Choroid plexus epithelial cell (primary cell): ENCODE measurements at regions not wholly inside any gene's neighbourhood (a gene's known extent, or its start where the extent isn't known, plus 50 kb on each side); places are given as distances from the start of the nearest gene placed in this dataset.

Experiments used
- DNase-seq: peaks from one replicate; pipeline ENCODE4 v3.0.0-alpha.2; 2010; ENCODE audit warnings: low read depth
- H3K4me3 ChIP-seq: 2 replicates; pipeline ENCODE4 v1.5.1; 2011; ENCODE audit warnings: low read depth, mild to moderate bottlenecking, control low read depth, low read length, moderate library complexity
- CTCF ChIP-seq: conservative IDR thresholded peaks from 2 replicates; pipeline ENCODE4 v1.5.1; 2011; ENCODE audit warnings: low read depth, mild to moderate bottlenecking, control low read depth, inconsistent platforms, low read length, moderate library complexity

GRCh38 chr2:8391584-8391983 is 290.3 kb upstream of the ID2 start:
- no peak for DNase-seq
- no peak for TF ChIP-seq CTCF
- H3K4me3 ChIP-seq = no peak overlapping the region

GRCh38 chr2:8392098-8392866 is 289.6 kb upstream of the ID2 start:
- no peak for TF ChIP-seq CTCF
- no peak for DNase-seq
- no peak overlapping the region for H3K4me3 ChIP-seq

- no peak overlapping the region for H3K4me3 ChIP-seq
- TF ChIP-seq CTCF = no peak
- DNase-seq = no peak
Observed at GRCh38 chr2:8393506-8393905, 288.4 kb upstream of the ID2 start.

- TF ChIP-seq CTCF = no peak
- H3K4me3 ChIP-seq = no peak overlapping the region
- no peak for DNase-seq
Observed at GRCh38 chr2:8394131-8394530, 287.7 kb upstream of the ID2 start.

- DNase-seq = no peak
- TF ChIP-seq CTCF = no peak
- H3K4me3 ChIP-seq = no peak overlapping the region
Observed at GRCh38 chr2:8394569-8395359, 287.1 kb upstream of the ID2 start.

- H3K4me3 ChIP-seq = no peak overlapping the region
- no peak for DNase-seq
- no peak for TF ChIP-seq CTCF
Observed at GRCh38 chr2:8395718-8396117, 286.1 kb upstream of the ID2 start.
